ENCODE measurements at regions not wholly inside any gene's neighbourhood (a gene's known extent, or its start where the extent isn't known, plus 50 kb on each side); places are given as distances from the start of the nearest gene placed in this dataset.

GRCh38 chr5:156155598-156155997 lies 171.4 kb upstream of the SGCD start:
- no peak overlapping the region for H3K4me3 Mint-ChIP-seq
- no peaks in the 10 kb centered on the region for H3K27me3 Mint-ChIP-seq
- no peaks in the 10 kb centered on the region for H3K36me3 Mint-ChIP-seq (ENCODE audit: low read depth)
- H3K9me3 Mint-ChIP-seq: no peaks in the 10 kb centered on the region
- no peaks in the 10 kb centered on the region for H3K4me1 Mint-ChIP-seq (ENCODE audit: low read depth)
- DNase-seq: no peak
- no peak overlapping the region for H3K27ac Mint-ChIP-seq

DNA sequence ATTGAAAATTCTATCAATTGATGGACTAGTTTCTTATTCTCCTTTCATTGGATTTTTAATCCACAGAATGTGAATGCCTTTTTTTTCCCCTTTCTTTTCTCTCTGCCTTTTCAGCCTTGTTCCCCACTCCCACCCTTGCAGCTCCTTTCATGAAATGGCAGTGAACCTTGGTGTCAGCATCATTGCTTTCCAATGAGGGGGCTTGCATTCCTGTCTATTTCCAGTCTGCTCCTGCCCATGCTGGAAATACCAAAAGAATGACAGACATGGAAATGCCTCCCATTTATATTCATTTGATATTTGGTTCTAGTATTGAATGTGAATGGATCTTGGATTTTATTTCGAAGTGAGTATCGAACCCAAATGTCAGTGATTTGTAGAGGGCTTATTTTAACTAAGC lies 162.7 kb upstream of the SGCD start:
- DNase-seq: no peak
- Mint-ChIP-seq H3K9me3 (no peaks in the 10 kb centered on the region), H3K4me1 (ENCODE audit: low read depth) (no peaks in the 10 kb centered on the region), H3K4me3 (no peak overlapping the region), H3K27ac (no peak overlapping the region), H3K27me3 (peaks cover 3% of the 10 kb centered on the region), H3K36me3 (ENCODE audit: low read depth) (no peaks in the 10 kb centered on the region)

DNA sequence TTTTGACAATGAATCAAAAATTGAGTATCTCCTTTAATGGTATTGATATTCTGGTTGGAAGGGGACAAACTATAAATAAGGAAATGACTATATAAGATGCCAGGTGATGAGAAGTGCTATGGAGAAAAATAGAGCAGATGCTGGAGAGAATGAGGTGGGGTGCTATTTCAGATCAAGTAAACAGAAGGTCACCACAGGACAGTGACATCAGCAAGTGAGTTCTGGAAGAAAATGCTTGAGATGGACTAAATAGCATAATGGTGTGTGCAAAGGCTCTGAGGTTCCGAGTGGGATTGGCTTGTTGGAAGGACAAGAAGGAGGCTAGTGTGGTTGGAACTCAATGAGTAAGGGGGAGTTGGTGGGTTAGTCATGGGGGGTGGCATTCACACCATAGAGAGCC lies 157.5 kb upstream of the SGCD start:
- Mint-ChIP-seq H3K4me3 (no peak overlapping the region), H3K9me3 (no peaks in the 10 kb centered on the region), H3K4me1 (ENCODE audit: low read depth) (no peaks in the 10 kb centered on the region), H3K36me3 (ENCODE audit: low read depth) (no peaks in the 10 kb centered on the region), H3K27me3 (peaks cover 5% of the 10 kb centered on the region), H3K27ac (no peak overlapping the region)
- DNase-seq: no peak

DNA sequence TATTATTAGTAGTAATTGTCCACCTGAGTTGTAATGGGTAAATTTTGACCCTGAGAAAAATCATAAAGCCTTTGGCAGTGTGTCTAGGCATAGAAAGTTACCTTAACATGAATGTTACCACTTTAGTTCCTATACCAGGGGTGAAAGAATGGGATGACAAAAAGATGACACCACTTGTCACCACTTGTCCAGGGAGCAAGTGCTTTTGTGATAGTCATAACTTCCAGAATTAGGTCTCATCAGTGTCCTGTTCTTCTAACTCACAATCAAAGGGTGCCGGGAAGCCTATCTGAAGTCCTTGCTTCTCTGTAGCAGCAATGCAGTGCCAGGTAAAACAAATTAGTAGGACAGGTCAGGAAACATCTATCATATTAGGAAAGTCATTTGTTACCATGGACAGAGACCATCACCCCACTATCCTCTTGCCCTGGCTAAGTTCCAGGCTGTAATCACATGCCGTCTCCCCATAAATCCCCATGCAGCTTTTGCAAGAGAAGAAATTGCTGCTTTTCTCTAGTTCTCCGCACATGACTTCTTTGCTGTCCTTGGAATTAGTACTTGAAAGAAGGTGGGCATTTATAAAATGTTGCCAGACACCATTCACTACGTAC lies 156.5 kb upstream of the SGCD start:
- no peaks in the 10 kb centered on the region for H3K9me3 Mint-ChIP-seq
- H3K27me3 Mint-ChIP-seq: peaks cover 5% of the 10 kb centered on the region
- no peak overlapping the region for H3K27ac Mint-ChIP-seq
- no peak overlapping the region for H3K4me3 Mint-ChIP-seq
- no peaks in the 10 kb centered on the region for H3K4me1 Mint-ChIP-seq (ENCODE audit: low read depth)
- no peak for DNase-seq
- no peaks in the 10 kb centered on the region for H3K36me3 Mint-ChIP-seq (ENCODE audit: low read depth)

- no peaks in the 10 kb centered on the region for H3K9me3 Mint-ChIP-seq
- H3K4me3 Mint-ChIP-seq: no peak overlapping the region
- no peak for DNase-seq
- H3K27ac Mint-ChIP-seq: no peak overlapping the region
- H3K27me3 Mint-ChIP-seq: peaks cover 2% of the 10 kb centered on the region
- no peaks in the 10 kb centered on the region for H3K36me3 Mint-ChIP-seq (ENCODE audit: low read depth)
- no peaks in the 10 kb centered on the region for H3K4me1 Mint-ChIP-seq (ENCODE audit: low read depth)
Measured at GRCh38 chr5:156174225-156174624, 152.7 kb upstream of the SGCD start.

- Mint-ChIP-seq H3K27ac (no peak overlapping the region), H3K9me3 (no peaks in the 10 kb centered on the region), H3K4me1 (ENCODE audit: low read depth) (no peaks in the 10 kb centered on the region), H3K27me3 (no peaks in the 10 kb centered on the region), H3K4me3 (no peak overlapping the region), H3K36me3 (ENCODE audit: low read depth) (no peaks in the 10 kb centered on the region)
- DNase-seq: no peak
Measured at GRCh38 chr5:156178117-156178516, 148.8 kb upstream of the SGCD start.

DNA sequence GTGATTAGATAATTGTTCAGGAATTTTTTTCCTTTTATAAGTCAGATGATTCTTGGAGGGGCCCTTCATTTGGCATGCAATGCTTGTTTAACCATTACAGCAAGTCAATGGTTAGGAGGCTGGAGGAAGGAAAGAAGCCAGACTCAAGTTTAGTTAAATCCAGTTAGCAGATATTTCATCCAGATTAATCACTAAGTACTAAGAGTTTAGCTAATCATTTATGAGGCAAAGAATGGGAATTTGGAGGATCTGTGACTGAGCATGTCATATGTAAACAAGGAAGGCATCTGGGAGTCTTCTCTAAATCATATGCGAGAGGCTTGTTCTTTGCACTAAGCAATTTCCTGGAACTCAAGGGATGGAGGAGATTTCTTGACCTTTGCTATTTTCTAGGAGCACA lies 145.3 kb upstream of the SGCD start:
- no peaks in the 10 kb centered on the region for H3K36me3 Mint-ChIP-seq (ENCODE audit: low read depth)

GRCh38 chr5:156182174-156182967 lies 144.6 kb upstream of the SGCD start:
- Mint-ChIP-seq H3K36me3 (ENCODE audit: low read depth) (no peaks in the 10 kb centered on the region), H3K27ac (no peak overlapping the region), H3K4me3 (no peak overlapping the region), H3K27me3 (peaks cover under 1% of the 10 kb centered on the region), H3K9me3 (no peaks in the 10 kb centered on the region), H3K4me1 (ENCODE audit: low read depth) (no peaks in the 10 kb centered on the region)
- DNase-seq: no peak

More for the DNA sequence above, 145.3 kb upstream of the SGCD start:
- no peak for DNase-seq
- no peak overlapping the region for H3K4me3 Mint-ChIP-seq
- H3K27ac Mint-ChIP-seq: no peak overlapping the region
- H3K4me1 Mint-ChIP-seq (ENCODE audit: low read depth): no peaks in the 10 kb centered on the region
- H3K27me3 Mint-ChIP-seq: no peaks in the 10 kb centered on the region
- H3K9me3 Mint-ChIP-seq: no peaks in the 10 kb centered on the region

DNA sequence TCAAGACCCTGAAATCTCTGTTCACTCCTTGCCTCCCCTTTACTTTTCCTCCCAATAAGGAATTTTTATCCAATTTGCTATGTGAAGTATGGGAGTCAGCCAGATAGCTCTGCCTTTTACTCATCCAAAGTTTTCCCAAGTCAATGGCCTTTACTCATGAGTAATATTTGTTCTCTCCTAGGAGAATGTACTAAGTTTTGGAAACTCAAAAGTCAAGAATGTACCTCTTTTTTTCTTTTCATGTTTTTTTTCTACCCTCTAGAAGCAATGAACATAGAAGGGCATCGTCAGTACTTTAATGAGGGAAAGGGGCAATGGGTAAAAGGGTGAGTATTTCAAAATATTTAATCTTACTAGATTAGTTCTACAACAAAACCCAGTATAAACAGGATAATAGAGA lies 140.2 kb upstream of the SGCD start:
- no peaks in the 10 kb centered on the region for H3K9me3 Mint-ChIP-seq
- H3K27me3 Mint-ChIP-seq: peaks cover 2% of the 10 kb centered on the region
- no peaks in the 10 kb centered on the region for H3K4me1 Mint-ChIP-seq (ENCODE audit: low read depth)
- no peak overlapping the region for H3K4me3 Mint-ChIP-seq
- H3K36me3 Mint-ChIP-seq (ENCODE audit: low read depth): no peaks in the 10 kb centered on the region
- H3K27ac Mint-ChIP-seq: no peak overlapping the region
- no peak for DNase-seq

GRCh38 chr5:156188016-156188415 lies 138.9 kb upstream of the SGCD start:
- H3K4me3 Mint-ChIP-seq: no peak overlapping the region
- no peaks in the 10 kb centered on the region for H3K4me1 Mint-ChIP-seq (ENCODE audit: low read depth)
- no peak overlapping the region for H3K27ac Mint-ChIP-seq
- DNase-seq: no peak
- H3K36me3 Mint-ChIP-seq (ENCODE audit: low read depth): no peaks in the 10 kb centered on the region
- no peaks in the 10 kb centered on the region for H3K9me3 Mint-ChIP-seq
- H3K27me3 Mint-ChIP-seq: peaks cover 2% of the 10 kb centered on the region

- peaks cover 2% of the 10 kb centered on the region for H3K27me3 Mint-ChIP-seq
- no peaks in the 10 kb centered on the region for H3K36me3 Mint-ChIP-seq (ENCODE audit: low read depth)
- DNase-seq: no peak
- H3K27ac Mint-ChIP-seq: no peak overlapping the region
- no peaks in the 10 kb centered on the region for H3K4me1 Mint-ChIP-seq (ENCODE audit: low read depth)
- no peaks in the 10 kb centered on the region for H3K9me3 Mint-ChIP-seq
- no peak overlapping the region for H3K4me3 Mint-ChIP-seq
Measured at GRCh38 chr5:156189628-156190027, 137.3 kb upstream of the SGCD start.

DNA sequence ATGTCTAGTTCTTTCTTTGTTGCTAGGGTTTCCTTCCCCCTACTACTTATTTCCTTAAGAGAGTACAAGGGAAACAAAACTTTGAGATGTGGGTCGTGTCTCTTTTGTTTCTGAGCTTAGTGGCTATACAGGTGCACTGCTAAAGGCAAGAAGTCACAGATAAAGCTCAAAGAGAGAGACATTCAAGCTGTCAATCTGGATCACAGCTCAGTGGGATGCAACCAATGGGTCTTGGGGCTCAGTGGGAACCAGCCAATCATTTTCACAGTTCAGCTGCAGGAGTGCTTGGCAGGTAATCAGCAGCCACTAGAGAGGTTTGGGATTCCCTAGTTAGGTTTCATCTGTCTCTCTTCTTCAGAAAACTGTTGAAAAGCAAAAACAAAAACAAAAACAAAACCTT lies 135.4 kb upstream of the SGCD start:
- H3K9me3 Mint-ChIP-seq: no peaks in the 10 kb centered on the region
- no peak for DNase-seq
- no peaks in the 10 kb centered on the region for H3K36me3 Mint-ChIP-seq (ENCODE audit: low read depth)
- no peak overlapping the region for H3K4me3 Mint-ChIP-seq
- no peak overlapping the region for H3K27ac Mint-ChIP-seq
- H3K4me1 Mint-ChIP-seq (ENCODE audit: low read depth): no peaks in the 10 kb centered on the region
- peaks cover 2% of the 10 kb centered on the region for H3K27me3 Mint-ChIP-seq

GRCh38 chr5:156197042-156197635 lies 129.8 kb upstream of the SGCD start:
- Mint-ChIP-seq H3K36me3 (ENCODE audit: low read depth) (no peaks in the 10 kb centered on the region), H3K27ac (no peak overlapping the region), H3K4me1 (ENCODE audit: low read depth) (no peaks in the 10 kb centered on the region), H3K27me3 (no peaks in the 10 kb centered on the region), H3K4me3 (no peak overlapping the region), H3K9me3 (no peaks in the 10 kb centered on the region)
- no peak for DNase-seq

- Mint-ChIP-seq H3K36me3 (ENCODE audit: low read depth) (no peaks in the 10 kb centered on the region), H3K27me3 (no peaks in the 10 kb centered on the region), H3K4me1 (ENCODE audit: low read depth) (no peaks in the 10 kb centered on the region), H3K9me3 (no peaks in the 10 kb centered on the region), H3K4me3 (no peak overlapping the region), H3K27ac (no peak overlapping the region)
- no peak for DNase-seq
Measured at GRCh38 chr5:156199045-156199444, 127.9 kb upstream of the SGCD start.
